IMR-90 (cell line): ENCODE measurements at regions not wholly inside any gene's neighbourhood (a gene's known extent, or its start where the extent isn't known, plus 50 kb on each side); places are given as distances from the start of the nearest gene placed in this dataset.

Experiments used
- ATAC-seq: fragments of 200-7000 bp; cut with Tn5 transposase; 2 replicates; pipeline ENCODE4 v1.9.1; 2020; ENCODE audit warnings: low read depth, mild to moderate bottlenecking, moderate library complexity
- BruUV-seq: library from RNA; stranded (reverse); fragments of 400-500 nt; replicated peaks from 2 replicates; lab custom pipeline; 2021; lab: Mats Ljungman, UMichigan
- CTCF ChIA-PET: fragments of 300-600 bp; formaldehyde crosslinking; extraction: SDS; loops from one replicate; lab custom pipeline; 2021; ENCODE audit warnings: antibody characterized with exemption; lab: Yijun Ruan, JAX
- POLR2A ChIA-PET: fragments of 300-600 bp; sonication (Branson Sonifier 250); formaldehyde crosslinking; loops from one replicate; lab custom pipeline; 2022; ENCODE audit warnings: antibody characterized with exemption; ENCODE audit not compliant: unreplicated experiment; lab: Charles Lee
- DNase-seq: peaks from one replicate; pipeline ENCODE4 v3.0.0; 2013
- H2AFZ ChIP-seq: replicated peaks from 2 replicates; pipeline ENCODE3; 2013; ENCODE audit warnings: low read length, mild to moderate bottlenecking; ENCODE audit not compliant: poor library complexity
- H2AK5ac ChIP-seq: 2 replicates; pipeline ENCODE4 v1.6.1; 2013; ENCODE audit warnings: low read depth, low read length, inconsistent platforms
- H2AK9ac ChIP-seq: replicated peaks from 2 replicates; pipeline ENCODE3; 2013; ENCODE audit warnings: mild to moderate bottlenecking, low read depth, low read length, moderate library complexity; ENCODE audit not compliant: poor library complexity
- H2BK120ac ChIP-seq: 2 replicates; pipeline ENCODE4 v1.6.1; 2013; ENCODE audit warnings: low read depth, low read length, inconsistent platforms
- H2BK15ac ChIP-seq: 3 replicates; pipeline ENCODE4 v1.6.1; 2013; ENCODE audit warnings: low read depth, low read length, inconsistent platforms
- H2BK20ac ChIP-seq: 2 replicates; pipeline ENCODE4 v1.6.1; 2013; ENCODE audit warnings: low read depth, mild to moderate bottlenecking, inconsistent platforms, low read length, moderate library complexity
- H2BK5ac ChIP-seq: 2 replicates; pipeline ENCODE4 v1.6.1; 2013; ENCODE audit warnings: mild to moderate bottlenecking, low read depth, low read length, inconsistent platforms; ENCODE audit not compliant: poor library complexity, severe bottlenecking
- H3K14ac ChIP-seq: replicated peaks from 2 replicates; pipeline ENCODE4 v1.6.1; 2013; ENCODE audit warnings: low read depth, low read length, inconsistent platforms
- H3K18ac ChIP-seq: 2 replicates; pipeline ENCODE4 v1.6.1; 2013; ENCODE audit warnings: low read depth, low read length, control low read depth
- H3K23ac ChIP-seq: 2 replicates; pipeline ENCODE4 v1.6.1; 2013; ENCODE audit warnings: low read depth, low read length, inconsistent platforms
- H3K27ac ChIP-seq: 2 replicates; pipeline ENCODE4 v1.5.1; 2013; ENCODE audit warnings: mild to moderate bottlenecking, control low read depth, low read length; ENCODE audit not compliant: insufficient read depth
- H3K27me3 ChIP-seq: 2 replicates; pipeline ENCODE4 v1.6.1; 2013; ENCODE audit warnings: low read length; ENCODE audit not compliant: control insufficient read depth, insufficient read depth
- H3K36me3 ChIP-seq: 2 replicates; pipeline ENCODE4 v1.6.1; 2013; ENCODE audit warnings: low read length, mixed read lengths; ENCODE audit not compliant: control insufficient read depth, insufficient read depth
- H3K4ac ChIP-seq: 2 replicates; pipeline ENCODE4 v1.6.1; 2013; ENCODE audit warnings: low read depth, low read length, inconsistent platforms
- H3K4me1 ChIP-seq: 2 replicates; pipeline ENCODE4 v1.6.1; 2013; ENCODE audit warnings: low read length, mixed read lengths; ENCODE audit not compliant: control insufficient read depth, insufficient read depth
- H3K4me2 ChIP-seq: 2 replicates; pipeline ENCODE4 v1.6.1; 2013; ENCODE audit warnings: low read depth, mild to moderate bottlenecking, control low read depth, low read length, moderate library complexity
- H3K4me3 ChIP-seq: 2 replicates; pipeline ENCODE4 v1.5.1; 2013; ENCODE audit warnings: low read depth, mild to moderate bottlenecking, control low read depth, low read length, moderate library complexity; ENCODE audit not compliant: insufficient read depth
- H3K56ac ChIP-seq: 2 replicates; pipeline ENCODE4 v1.6.1; 2013; ENCODE audit warnings: low read length, inconsistent platforms; ENCODE audit not compliant: insufficient read depth; ENCODE audit errors: extremely low read depth
- H3K79me1 ChIP-seq, 2 experiments: 2 replicates each; pipeline ENCODE4 v1.6.1; 2013; ENCODE audit warnings: low read length in 2 of 2, inconsistent platforms in 1 of 2, low read depth in 1 of 2
- H3K9ac ChIP-seq: 2 replicates; pipeline ENCODE4 v1.6.1; 2013; ENCODE audit warnings: low read depth, low read length, control low read depth
- H3K9me1 ChIP-seq: 2 replicates; pipeline ENCODE4 v1.6.1; 2013; ENCODE audit warnings: low read length, inconsistent platforms; ENCODE audit not compliant: insufficient read depth
- H3K9me3 ChIP-seq: 2 replicates; pipeline ENCODE4 v1.6.1; 2013; ENCODE audit warnings: low read length; ENCODE audit not compliant: control insufficient read depth, insufficient read depth
- H4K20me1 ChIP-seq: 2 replicates; pipeline ENCODE4 v1.6.1; 2013; ENCODE audit warnings: low read length, inconsistent platforms; ENCODE audit not compliant: insufficient read depth
- H4K5ac ChIP-seq: 2 replicates; pipeline ENCODE4 v1.6.1; 2013; ENCODE audit warnings: mild to moderate bottlenecking, low read depth, low read length, control low read depth
- H4K8ac ChIP-seq, 2 experiments: 2 replicates each; pipeline ENCODE4 v1.6.1; 2013; ENCODE audit warnings: low read depth in 2 of 2, low read length in 2 of 2, control low read depth in 1 of 2, inconsistent platforms in 1 of 2
- H4K91ac ChIP-seq: 2 replicates; pipeline ENCODE4 v1.6.1; 2013; ENCODE audit warnings: low read depth, low read length, inconsistent platforms; ENCODE audit not compliant: insufficient read depth
- BHLHE40 ChIP-seq: fragments of 150-350 bp; IDR thresholded peaks from 2 replicates; pipeline ENCODE4 v1.6.1; 2016; ENCODE audit warnings: mild to moderate bottlenecking, low read depth, low read length
- CEBPB ChIP-seq: IDR thresholded peaks from 2 replicates; pipeline ENCODE4 v1.6.1; 2012; ENCODE audit warnings: low read depth, low read length, improper control_type of control experiment
- CHD1 ChIP-seq: IDR thresholded peaks from 2 replicates; pipeline ENCODE4 v1.6.1; 2012; ENCODE audit warnings: low read depth, low read length, improper control_type of control experiment
- CTCF ChIP-seq: conservative IDR thresholded peaks from 2 replicates; pipeline ENCODE4 v1.5.1; 2012; ENCODE audit warnings: mild to moderate bottlenecking, low read depth, low read length, improper control_type of control experiment
- FOS ChIP-seq: fragments of 150-350 bp; IDR thresholded peaks from 2 replicates; pipeline ENCODE4 v1.6.1; 2016; ENCODE audit warnings: low read depth, low read length
- MAFK ChIP-seq: IDR thresholded peaks from 2 replicates; pipeline ENCODE4 v1.6.1; 2012; ENCODE audit warnings: low read depth, low read length, improper control_type of control experiment
- MAZ ChIP-seq: IDR thresholded peaks from 2 replicates; pipeline ENCODE4 v1.6.1; 2012; ENCODE audit warnings: low read depth, mild to moderate bottlenecking, low read length, improper control_type of control experiment, moderate library complexity, borderline replicate concordance
- MXI1 ChIP-seq: IDR thresholded peaks from 2 replicates; pipeline ENCODE4 v1.6.1; 2012; ENCODE audit warnings: low read depth, mild to moderate bottlenecking, low read length, moderate library complexity, borderline replicate concordance
- NFE2L2 ChIP-seq: fragments of 150-350 bp; IDR thresholded peaks from 2 replicates; pipeline ENCODE4 v1.6.1; 2016; ENCODE audit warnings: low read depth, mild to moderate bottlenecking, low read length
- RAD21 ChIP-seq: IDR thresholded peaks from 2 replicates; pipeline ENCODE4 v1.6.1; 2012; ENCODE audit warnings: low read length, improper control_type of control experiment
- RCOR1 ChIP-seq: IDR thresholded peaks from 2 replicates; pipeline ENCODE4 v1.6.1; 2012; ENCODE audit warnings: mild to moderate bottlenecking, low read length, improper control_type of control experiment; ENCODE audit not compliant: insufficient replicate concordance
- SMC3 ChIP-seq: fragments of 150-350 bp; IDR thresholded peaks from 2 replicates; pipeline ENCODE4 v1.6.1; 2016; ENCODE audit warnings: low read depth, mild to moderate bottlenecking, antibody characterized with exemption, low read length, moderate library complexity
- USF2 ChIP-seq: fragments of 150-350 bp; IDR thresholded peaks from 2 replicates; pipeline ENCODE4 v1.6.1; 2017; ENCODE audit warnings: mild to moderate bottlenecking, antibody characterized with exemption, low read length, low read depth
- WGBS, 2 experiments: methylation state at CpG; one replicate each; pipeline versions ENCODE4 v1.1.5 to v1.1.7; 2013; ENCODE audit warnings: missing lambda C conversion rate in 2 of 2; ENCODE audit not compliant: insufficient read length in 1 of 2; ENCODE audit errors: extremely low coverage in 2 of 2; 5-methylcytosine and 5-hydroxymethylcytosine counted together
- dilution Hi-C: fragments of 300-500 bp; cut with HindIII; formaldehyde crosslinking; loops from one replicate; pipeline ENCODE4 v1.14.3; 2018; ENCODE audit warnings: low sequenced_read_pairs; ENCODE audit not compliant: unreplicated experiment
- in situ Hi-C: fragments of 300-500 bp; cut with MboI; formaldehyde crosslinking; loops from 3 replicates; pipeline ENCODE4 v1.14.3; 2019; ENCODE audit warnings: low sequenced_read_pairs, inconsistent platforms, mixed read lengths
- intact Hi-C: fragments of 100-400 bp; cut with micrococcal nuclease; formaldehyde crosslinking; loops from 2 replicates; pipeline ENCODE4 v1.10.0; 2022

GRCh38 chr6:169343886-169344749 is 90.5 kb upstream of the THBS2 start (continued):
- no peak for TF ChIP-seq BHLHE40

GRCh38 chr6:169342710-169343109 is 89.1 kb upstream of the THBS2 start:
- no peak overlapping the region for H2AK5ac ChIP-seq
- H2AFZ ChIP-seq, result no peak overlapping the region
- DNase-seq, result no peak
- no peak overlapping the region for H3K4me3 ChIP-seq
- H3K9me1 ChIP-seq, result no peaks in the 10 kb centered on the region
- H4K5ac ChIP-seq, result no peak overlapping the region
- no peak overlapping the region for H3K9ac ChIP-seq
- no TSS peak for BruUV-seq
- no peak overlapping the region for H2BK20ac ChIP-seq
- no peak overlapping the region for H2BK120ac ChIP-seq
- dilution Hi-C loops (no loop called here), intact Hi-C loops (no loop called here), in situ Hi-C loops (no loop called here)
- H3K56ac ChIP-seq, result no peak overlapping the region
- no peak overlapping the region for H3K14ac ChIP-seq
- H3K27me3 ChIP-seq, result no peaks in the 10 kb centered on the region
- no peak overlapping the region for H2BK15ac ChIP-seq
- H4K8ac ChIP-seq, result no peak overlapping the region
- no peak overlapping the region for H2AK9ac ChIP-seq
- no peaks in the 10 kb centered on the region for H3K4me1 ChIP-seq
- WGBS, 2 experiments, result no CpG with 5 or more reads among the region's 3 CpGs
- H3K36me3 ChIP-seq, result no peaks in the 10 kb centered on the region
- 0 out of 2 replicates have a peak, but pooled peaks cover 2% of the 10 kb centered on the region for H3K9me3 ChIP-seq
- H4K20me1 ChIP-seq, result no peaks in the 10 kb centered on the region
- ATAC-seq, result no peak
- H2BK5ac ChIP-seq, result no peak overlapping the region
- TF ChIP-seq RAD21 (no peak), CEBPB (no peak), NFE2L2 (no peak), MXI1 (no peak), MAZ (no peak), BHLHE40 (no peak), RCOR1 (no peak), USF2 (no peak), CTCF (no peak), FOS (no peak), SMC3 (no peak), MAFK (no peak), CHD1 (no peak)
- ChIA-PET POLR2A (no interaction called here), CTCF (interaction anchor here (0.8 kb wide), 1 partner anchor 272 kb away, joined by 3 read pairs; no protein-coding TSS in a partner anchor)
- H3K4me2 ChIP-seq, result no peak overlapping the region
- no peak overlapping the region for H3K23ac ChIP-seq
- no peak overlapping the region for H4K91ac ChIP-seq
- no peak overlapping the region for H3K27ac ChIP-seq
- no peak overlapping the region for H3K18ac ChIP-seq
- H3K79me1 ChIP-seq, result no peaks in the 10 kb centered on the region
- H3K4ac ChIP-seq, result no peak overlapping the region
